Esophagus squamous epithelium (tissue), 4 donors: ENCODE measurements at regions not wholly inside any gene's neighbourhood (a gene's known extent, or its start where the extent isn't known, plus 50 kb on each side); places are given as distances from the start of the nearest gene placed in this dataset.

Source experiments
- POLR2A ChIP-seq, 4 donors: fragments of 450-650 bp; IDR thresholded peaks; one replicate each; pipeline ENCODE4 v1.6.1; 2017; ENCODE audit warnings: antibody characterized with exemption in 4 of 4, mild to moderate bottlenecking in 4 of 4, moderate library complexity in 3 of 4
- TF ChIP-seq, protein P1 (sequence below), 6 experiments: fragments of 450-650 bp in 4 of 6; fragments of 200-600 bp in 2 of 6; sonication (generic) in 2 of 6; IDR thresholded peaks; one replicate each; pipeline ENCODE4 v1.5.1; 2016 to 2019; ENCODE audit warnings: antibody characterized with exemption in 6 of 6, mild to moderate bottlenecking in 4 of 6, moderate library complexity in 4 of 6

- TF ChIP-seq, protein P1, sequence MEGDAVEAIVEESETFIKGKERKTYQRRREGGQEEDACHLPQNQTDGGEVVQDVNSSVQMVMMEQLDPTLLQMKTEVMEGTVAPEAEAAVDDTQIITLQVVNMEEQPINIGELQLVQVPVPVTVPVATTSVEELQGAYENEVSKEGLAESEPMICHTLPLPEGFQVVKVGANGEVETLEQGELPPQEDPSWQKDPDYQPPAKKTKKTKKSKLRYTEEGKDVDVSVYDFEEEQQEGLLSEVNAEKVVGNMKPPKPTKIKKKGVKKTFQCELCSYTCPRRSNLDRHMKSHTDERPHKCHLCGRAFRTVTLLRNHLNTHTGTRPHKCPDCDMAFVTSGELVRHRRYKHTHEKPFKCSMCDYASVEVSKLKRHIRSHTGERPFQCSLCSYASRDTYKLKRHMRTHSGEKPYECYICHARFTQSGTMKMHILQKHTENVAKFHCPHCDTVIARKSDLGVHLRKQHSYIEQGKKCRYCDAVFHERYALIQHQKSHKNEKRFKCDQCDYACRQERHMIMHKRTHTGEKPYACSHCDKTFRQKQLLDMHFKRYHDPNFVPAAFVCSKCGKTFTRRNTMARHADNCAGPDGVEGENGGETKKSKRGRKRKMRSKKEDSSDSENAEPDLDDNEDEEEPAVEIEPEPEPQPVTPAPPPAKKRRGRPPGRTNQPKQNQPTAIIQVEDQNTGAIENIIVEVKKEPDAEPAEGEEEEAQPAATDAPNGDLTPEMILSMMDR (IDR thresholded peaks at IDR 0.05): no peak
- no peak for TF ChIP-seq POLR2A (IDR thresholded peaks at IDR 0.05)
These were observed 297.3 kb upstream of the MEIS1 start for GRCh38 chr2:66137606-66138130.
